ENCODE measurements at regions not wholly inside any gene's neighbourhood (a gene's known extent, or its start where the extent isn't known, plus 50 kb on each side); places are given as distances from the start of the nearest gene placed in this dataset.
"Not testable (repeated sequence)": the region's sequence is repeated elsewhere in the genome, so short reads cannot be mapped to it uniquely, and the experiment has no call there.

DNA sequence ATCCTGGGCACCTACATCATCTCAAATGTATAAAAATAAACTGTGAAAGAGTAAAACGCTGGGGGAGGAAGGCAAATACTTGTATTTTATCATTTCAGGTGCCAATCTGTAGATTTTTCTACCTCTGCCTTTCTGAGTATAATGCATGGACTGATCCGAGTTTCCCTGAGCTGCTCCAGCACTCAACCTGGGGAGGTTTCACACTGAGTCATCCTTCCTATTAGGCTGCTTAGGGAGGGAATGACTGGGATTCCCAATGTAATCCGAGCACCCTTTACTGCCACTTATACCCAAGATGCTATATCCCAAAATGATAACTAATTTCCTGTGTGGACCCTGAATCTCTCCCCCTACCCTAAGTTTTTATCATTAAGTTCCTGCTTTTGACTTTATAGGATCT, 126.6 kb downstream of the HNRNPD start:
- DNase-seq, result no peak

- no peak for DNase-seq
Observed at GRCh38 chr4:82241534-82241933, 132.3 kb downstream of the HNRNPD start.

DNA sequence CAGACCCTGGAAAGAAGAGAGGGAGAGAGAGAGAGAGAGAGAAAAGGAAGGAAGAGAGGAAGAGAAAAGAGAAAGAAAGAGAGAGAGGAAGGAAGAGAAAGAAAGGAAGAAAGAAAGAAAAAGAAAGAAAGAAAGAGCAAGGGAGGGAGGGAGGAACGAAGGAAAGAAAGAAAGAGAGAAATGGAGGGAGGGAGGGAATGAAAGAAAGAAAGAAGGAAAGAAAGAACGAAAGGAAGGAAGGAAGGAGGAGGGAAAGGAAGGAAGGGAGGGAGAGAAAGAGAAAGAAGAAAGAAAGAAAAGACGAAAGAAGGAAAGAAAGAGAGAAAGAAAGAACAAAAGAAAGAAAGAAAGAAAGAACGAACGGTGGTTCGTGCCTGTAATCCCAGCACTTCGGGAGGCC, 133.4 kb downstream of the HNRNPD start:
- DNase-seq, result no peak

- not testable (repeated sequence) for DNase-seq
Observed at GRCh38 chr4:82237142-82237541, 136.6 kb downstream of the HNRNPD start.

- no peak for DNase-seq
Observed at GRCh38 chr4:82235346-82235745, 138.4 kb downstream of the HNRNPD start.

GRCh38 chr4:82232891-82233290, 140.9 kb downstream of the HNRNPD start:
- DNase-seq, result no peak

- DNase-seq, result no peak
Observed at GRCh38 chr4:82231806-82232205, 142.0 kb downstream of the HNRNPD start.

DNA sequence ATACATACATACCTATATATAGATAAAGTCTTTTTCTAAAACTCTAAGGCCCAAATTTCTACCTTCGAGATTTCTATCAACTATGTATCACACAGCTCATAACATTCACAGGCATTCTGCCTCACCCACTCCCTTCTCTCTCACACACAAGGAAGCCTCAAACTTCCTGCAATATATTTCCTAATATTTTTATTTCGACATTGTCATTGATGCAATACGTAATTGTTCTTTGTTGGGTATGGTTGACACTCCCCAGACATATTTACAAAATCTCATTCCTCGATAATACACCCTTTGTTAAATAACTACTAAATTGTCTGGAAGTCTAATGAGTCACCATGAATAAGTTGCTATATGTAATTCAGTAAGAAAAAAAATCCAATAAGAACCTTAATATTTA, 143.5 kb downstream of the HNRNPD start:
- DNase-seq, result peak; percentile 62

GRCh38 chr4:82225030-82225429, 148.8 kb downstream of the HNRNPD start:
- no peak for DNase-seq

GRCh38 chr4:82223715-82224114, 150.1 kb downstream of the HNRNPD start:
- peak; percentile 69 for DNase-seq

DNA sequence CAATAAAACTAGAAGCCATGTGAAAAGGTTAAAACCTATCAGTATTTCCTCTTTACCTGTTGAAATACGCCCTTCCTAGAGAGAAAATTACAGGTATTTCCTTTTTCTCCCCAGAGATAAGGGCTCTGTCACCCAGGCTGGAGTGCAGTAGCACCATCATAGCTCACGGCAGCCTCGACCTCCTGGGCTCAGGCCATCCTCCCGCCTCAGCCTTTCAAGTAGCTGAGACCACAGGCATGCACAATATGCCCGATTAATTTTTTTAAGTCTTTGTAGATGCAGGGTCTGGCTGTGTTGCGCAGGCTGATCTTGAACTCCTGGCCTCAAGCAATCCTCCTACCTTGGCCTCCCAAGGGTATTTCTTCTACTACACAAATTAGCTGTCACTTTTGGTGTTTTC, 154.4 kb downstream of the HNRNPD start:
- no peak for DNase-seq

DNA sequence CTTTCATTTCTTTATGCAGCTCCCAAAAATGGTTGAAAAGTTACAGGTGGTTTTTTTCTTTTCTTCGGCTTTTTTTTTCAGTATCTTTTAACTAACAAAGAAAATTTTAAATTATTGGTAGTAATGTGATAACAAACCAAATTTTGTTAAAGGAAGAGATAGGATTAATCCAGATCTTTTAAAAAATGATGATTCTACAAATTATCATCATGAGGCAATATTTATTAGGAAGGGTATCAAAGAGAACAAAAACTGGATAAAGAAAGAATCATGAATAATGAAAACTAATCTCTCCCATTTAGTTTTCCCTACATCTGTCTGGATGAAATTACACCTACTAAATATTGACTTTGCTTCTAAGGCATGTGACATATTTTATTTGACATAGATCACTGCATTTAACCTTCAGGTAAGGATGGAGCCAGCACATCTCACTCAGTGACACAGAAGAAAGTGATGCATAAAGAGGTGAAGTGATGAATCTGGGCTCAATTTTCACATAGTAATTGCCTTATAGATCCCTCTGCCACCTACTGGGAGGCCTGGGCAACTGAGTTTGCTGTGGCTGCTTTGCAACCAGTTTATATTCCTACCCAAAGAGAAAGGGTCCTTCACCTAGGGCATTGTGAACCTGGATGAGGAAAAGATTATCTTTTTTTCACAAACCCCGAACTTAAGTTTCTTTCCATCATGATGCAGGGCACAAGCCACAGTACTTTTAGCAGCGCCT, 155.6 kb downstream of the HNRNPD start:
- no peak for DNase-seq

- DNase-seq, result peak; percentile 24
Observed at GRCh38 chr4:82216219-82216618, 157.6 kb downstream of the HNRNPD start.

GRCh38 chr4:82215800-82216199, 158.0 kb downstream of the HNRNPD start:
- DNase-seq, result no peak

- DNase-seq, result no peak
Observed at GRCh38 chr4:82215039-82215438, 158.8 kb downstream of the HNRNPD start.

DNA sequence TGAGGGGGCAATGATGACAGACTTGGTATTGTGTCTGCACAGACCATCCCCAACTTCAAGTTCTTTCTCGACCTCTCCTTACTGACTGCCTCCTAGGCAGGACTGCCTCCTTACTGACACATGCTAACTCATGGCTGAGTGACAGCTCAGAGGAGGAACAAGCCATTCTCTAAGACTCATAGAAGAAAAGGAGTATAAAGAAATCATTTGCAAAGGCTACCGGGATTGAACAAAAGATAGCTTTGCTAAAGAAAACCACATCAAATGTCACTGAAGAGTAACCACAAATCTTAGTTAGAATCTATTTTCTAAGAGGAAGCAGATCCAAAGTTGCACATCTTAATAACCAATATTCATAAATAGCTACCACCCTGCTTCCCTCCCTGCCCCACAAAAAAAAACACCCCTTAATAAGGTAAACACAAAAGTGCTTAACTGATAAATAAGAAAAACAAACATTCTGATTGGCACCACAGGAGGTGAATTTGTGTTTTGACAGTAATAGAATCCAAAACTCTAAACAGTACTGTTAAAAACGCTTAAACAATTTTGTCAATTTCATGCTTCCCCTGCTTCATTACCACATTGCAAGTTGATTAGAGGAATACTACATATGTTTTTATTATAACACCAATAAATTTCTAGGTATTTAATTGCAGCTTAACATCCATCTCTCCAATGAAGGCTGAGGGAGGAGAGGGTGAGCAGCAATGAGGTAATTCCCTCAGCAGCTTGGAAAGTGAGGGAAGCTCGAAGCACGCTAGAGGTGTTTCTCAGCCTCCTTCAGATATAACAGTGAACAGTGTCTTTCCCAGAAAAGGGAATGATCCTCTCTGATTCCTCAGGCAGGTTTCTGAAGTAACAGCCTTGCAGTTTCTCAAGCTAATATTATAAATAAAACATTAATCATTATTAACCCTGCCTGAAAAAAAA, 160.0 kb downstream of the HNRNPD start:
- DNase-seq, result no peak

DNA sequence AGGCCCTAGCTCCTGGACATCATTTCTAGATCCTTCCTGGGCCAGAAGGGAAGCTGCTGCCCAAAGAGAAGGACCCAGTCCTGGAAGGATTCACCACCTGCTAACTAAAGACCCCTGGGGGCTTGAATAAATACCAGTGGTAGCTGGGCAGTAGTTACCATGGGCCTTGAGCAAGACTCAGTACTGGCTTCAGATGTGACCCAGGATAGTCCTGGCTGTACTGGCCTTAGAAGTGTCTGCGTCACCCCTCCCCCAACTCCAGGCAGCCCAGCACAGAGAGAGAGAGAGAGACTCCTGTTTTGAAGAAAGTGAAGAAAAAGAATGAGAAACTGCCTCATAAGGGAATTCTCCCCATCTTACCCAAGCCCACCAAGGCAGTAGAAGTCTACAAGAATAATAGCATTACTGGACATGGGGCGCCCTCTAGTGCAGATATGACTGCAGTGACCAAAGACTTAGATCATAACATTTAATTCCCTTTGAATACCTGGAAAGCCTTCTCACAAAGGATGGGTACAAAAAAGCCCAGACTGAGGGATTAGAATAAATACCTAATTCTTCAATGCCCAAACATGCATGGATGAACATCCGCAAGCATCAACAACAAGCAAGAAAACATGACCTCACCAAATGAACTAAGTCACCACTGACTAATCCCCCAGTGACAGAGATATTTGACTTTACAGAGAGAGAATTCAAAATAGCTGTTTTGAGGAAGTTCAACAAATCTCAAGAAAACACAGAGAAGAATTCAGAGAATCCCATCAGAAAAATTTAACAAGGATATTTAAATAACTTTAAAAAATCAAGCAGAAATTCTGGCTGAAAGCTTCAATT, 171.8 kb downstream of the HNRNPD start:
- DNase-seq, result peak; percentile 52

- no peak for DNase-seq
Observed at GRCh38 chr4:82201303-82201702, 172.5 kb downstream of the HNRNPD start.

DNA sequence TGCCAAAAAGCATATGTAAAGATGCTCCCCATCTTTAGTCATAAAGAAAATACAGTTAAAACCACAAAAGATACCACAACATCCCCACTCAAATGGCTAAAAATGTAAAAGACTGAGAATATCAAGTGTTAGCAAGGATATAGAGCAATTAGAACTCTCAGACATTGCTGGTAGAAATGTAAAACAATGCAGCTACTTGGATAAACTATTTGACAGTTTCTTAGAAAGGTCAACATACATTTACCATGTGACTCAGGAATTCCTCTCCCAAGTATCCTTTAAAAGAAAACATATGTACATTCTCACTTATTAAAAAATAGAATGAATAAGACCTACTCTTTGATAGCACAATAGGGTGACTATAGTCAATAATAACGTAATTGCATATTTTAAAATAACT, 173.7 kb downstream of the HNRNPD start:
- no peak for DNase-seq

DNA sequence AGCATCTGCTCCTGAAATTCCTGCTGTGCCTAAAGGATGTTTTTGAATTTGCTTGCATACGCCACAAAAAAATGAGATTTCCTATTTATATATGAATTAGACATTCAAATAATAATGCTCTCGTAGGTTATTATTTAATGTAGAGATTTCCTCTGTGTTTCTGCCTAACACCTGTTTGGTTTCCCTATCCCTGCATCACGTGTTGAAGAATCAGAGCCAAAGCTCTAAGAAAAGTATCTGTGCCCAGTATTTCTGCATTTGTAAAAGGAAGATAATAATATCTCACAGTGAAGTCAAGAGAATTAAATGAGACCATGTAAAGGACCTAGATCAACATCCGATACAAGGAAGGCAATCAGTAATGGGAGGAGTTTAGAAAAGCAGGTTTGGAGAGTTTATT, 179.5 kb downstream of the HNRNPD start:
- DNase-seq, result no peak

- no peak for DNase-seq
Observed at GRCh38 chr4:82192017-82192673, 181.6 kb downstream of the HNRNPD start.

- no peak for DNase-seq
Observed at GRCh38 chr4:82181789-82182188, 192.0 kb downstream of the HNRNPD start.

- DNase-seq, result no peak
Observed at GRCh38 chr4:82172186-82172585, 201.6 kb downstream of the HNRNPD start.
